OCI-LY7 (cell line): ENCODE measurements at regions not wholly inside any gene's neighbourhood (a gene's known extent, or its start where the extent isn't known, plus 50 kb on each side); places are given as distances from the start of the nearest gene placed in this dataset.

Source experiments
- EZH2phosphoT487 ChIP-seq: fragments of 200-600 bp; sonication (generic); IDR thresholded peaks from 2 replicates; pipeline ENCODE4 v1.6.1; 2018; ENCODE audit warnings: low read depth, borderline replicate concordance, mild to moderate bottlenecking, mixed run types, antibody characterized with exemption, low read length, moderate library complexity, mixed read lengths
- TF ChIP-seq, protein P1 (sequence below): fragments of 200-600 bp; sonication (generic); conservative IDR thresholded peaks from 2 replicates; pipeline ENCODE4 v1.5.1; 2014; ENCODE audit warnings: mild to moderate bottlenecking, antibody characterized with exemption, low read length, moderate library complexity, mixed read lengths

DNA sequence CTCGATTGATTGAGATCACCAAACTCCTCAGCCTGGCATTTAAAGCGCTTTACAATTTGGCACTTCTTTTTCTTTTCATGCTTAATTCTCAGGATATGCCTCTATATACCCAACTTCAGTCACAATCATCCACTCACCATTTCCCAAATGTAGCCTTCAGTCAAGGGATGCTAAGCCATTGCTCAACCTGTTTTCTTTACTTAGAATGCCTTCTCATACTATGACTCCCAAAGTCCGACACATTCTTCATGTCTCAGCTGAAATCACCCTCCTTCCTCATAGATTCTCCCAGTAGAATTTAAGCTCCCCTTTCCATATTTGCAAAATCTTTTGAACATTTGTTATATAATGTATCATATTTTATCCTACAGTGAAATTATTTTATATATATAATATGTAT is 467.0 kb downstream of the LRIG3 start:
- TF ChIP-seq, protein P1, sequence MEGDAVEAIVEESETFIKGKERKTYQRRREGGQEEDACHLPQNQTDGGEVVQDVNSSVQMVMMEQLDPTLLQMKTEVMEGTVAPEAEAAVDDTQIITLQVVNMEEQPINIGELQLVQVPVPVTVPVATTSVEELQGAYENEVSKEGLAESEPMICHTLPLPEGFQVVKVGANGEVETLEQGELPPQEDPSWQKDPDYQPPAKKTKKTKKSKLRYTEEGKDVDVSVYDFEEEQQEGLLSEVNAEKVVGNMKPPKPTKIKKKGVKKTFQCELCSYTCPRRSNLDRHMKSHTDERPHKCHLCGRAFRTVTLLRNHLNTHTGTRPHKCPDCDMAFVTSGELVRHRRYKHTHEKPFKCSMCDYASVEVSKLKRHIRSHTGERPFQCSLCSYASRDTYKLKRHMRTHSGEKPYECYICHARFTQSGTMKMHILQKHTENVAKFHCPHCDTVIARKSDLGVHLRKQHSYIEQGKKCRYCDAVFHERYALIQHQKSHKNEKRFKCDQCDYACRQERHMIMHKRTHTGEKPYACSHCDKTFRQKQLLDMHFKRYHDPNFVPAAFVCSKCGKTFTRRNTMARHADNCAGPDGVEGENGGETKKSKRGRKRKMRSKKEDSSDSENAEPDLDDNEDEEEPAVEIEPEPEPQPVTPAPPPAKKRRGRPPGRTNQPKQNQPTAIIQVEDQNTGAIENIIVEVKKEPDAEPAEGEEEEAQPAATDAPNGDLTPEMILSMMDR, result no peak
- TF ChIP-seq EZH2phosphoT487, result no peak
